ENCODE measurements at regions not wholly inside any gene's neighbourhood (a gene's known extent, or its start where the extent isn't known, plus 50 kb on each side); places are given as distances from the start of the nearest gene placed in this dataset.
"Not testable (repeated sequence)": the region's sequence is repeated elsewhere in the genome, so short reads cannot be mapped to it uniquely, and the experiment has no call there.

- no peak for DNase-seq
Observed at GRCh38 chr2:52510432-52510831, 1257.2 kb upstream of the CHAC2 start.

GRCh38 chr2:52502476-52502860, 1265.1 kb upstream of the CHAC2 start:
- no peak for DNase-seq

- DNase-seq = no peak
Observed at GRCh38 chr2:52501715-52502475, 1265.7 kb upstream of the CHAC2 start.

- DNase-seq = no peak
Observed at GRCh38 chr2:52500561-52500960, 1267.0 kb upstream of the CHAC2 start.

- DNase-seq = no peak
Observed at GRCh38 chr2:52498077-52498750, 1269.4 kb upstream of the CHAC2 start.

GRCh38 chr2:52495816-52496215, 1271.8 kb upstream of the CHAC2 start:
- no peak for DNase-seq

- no peak for DNase-seq
Observed at GRCh38 chr2:52477166-52477565, 1290.4 kb upstream of the CHAC2 start.

- no peak for DNase-seq
Observed at GRCh38 chr2:52475590-52475989, 1292.0 kb upstream of the CHAC2 start.

- DNase-seq = no peak
Observed at GRCh38 chr2:52474091-52474490, 1293.5 kb upstream of the CHAC2 start.

GRCh38 chr2:52473526-52473925, 1294.1 kb upstream of the CHAC2 start:
- DNase-seq = no peak

GRCh38 chr2:52470457-52470856, 1297.1 kb upstream of the CHAC2 start:
- not testable (repeated sequence) for DNase-seq

GRCh38 chr2:52467189-52467588, 1300.4 kb upstream of the CHAC2 start:
- no peak for DNase-seq

GRCh38 chr2:52465287-52465686, 1302.3 kb upstream of the CHAC2 start:
- no peak for DNase-seq

- DNase-seq = no peak
Observed at GRCh38 chr2:52463457-52463856, 1304.1 kb upstream of the CHAC2 start.

GRCh38 chr2:52456561-52457377, 1310.8 kb upstream of the CHAC2 start:
- DNase-seq = no peak

- no peak for DNase-seq
Observed at GRCh38 chr2:52454962-52455361, 1312.6 kb upstream of the CHAC2 start.

- no peak for DNase-seq
Observed at GRCh38 chr2:52452201-52452600, 1315.4 kb upstream of the CHAC2 start.

- no peak for DNase-seq
Observed at GRCh38 chr2:52445686-52446085, 1321.9 kb upstream of the CHAC2 start.

GRCh38 chr2:52431352-52431760, 1336.2 kb upstream of the CHAC2 start:
- DNase-seq = no peak

GRCh38 chr2:52429740-52430139, 1337.9 kb upstream of the CHAC2 start:
- DNase-seq = no peak

- DNase-seq = no peak
Observed at GRCh38 chr2:52429171-52429570, 1338.4 kb upstream of the CHAC2 start.

GRCh38 chr2:52428224-52428623, 1339.4 kb upstream of the CHAC2 start:
- DNase-seq = no peak

- DNase-seq = no peak
Observed at GRCh38 chr2:52423655-52424054, 1343.9 kb upstream of the CHAC2 start.

GRCh38 chr2:52423111-52423510, 1344.5 kb upstream of the CHAC2 start:
- no peak for DNase-seq

Data from right hindlimb (tissue), 1 donor.